ENCODE measurements at regions not wholly inside any gene's neighbourhood (a gene's known extent, or its start where the extent isn't known, plus 50 kb on each side); places are given as distances from the start of the nearest gene placed in this dataset.

DNA sequence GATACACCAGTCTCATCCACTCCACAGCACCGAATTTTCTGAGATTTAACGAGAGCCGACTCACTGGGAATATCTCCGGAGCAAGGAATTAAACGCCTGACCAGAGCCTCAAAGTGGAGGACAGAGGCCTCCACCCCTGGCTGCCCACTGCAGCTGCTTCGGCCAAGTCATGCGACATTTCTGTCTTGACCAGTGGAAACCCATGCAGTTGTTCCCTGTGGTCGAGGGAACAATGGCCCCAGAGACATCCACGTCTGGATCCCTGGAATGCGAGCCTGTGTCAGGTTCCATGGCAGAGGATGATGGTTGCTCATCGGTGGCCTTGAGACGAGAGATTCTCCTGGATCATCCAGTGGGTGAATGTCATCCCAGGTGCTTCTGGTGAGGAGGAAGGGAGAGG lies 65.7 kb upstream of the INSIG1 start:
- TF ChIP-seq, protein P1, sequence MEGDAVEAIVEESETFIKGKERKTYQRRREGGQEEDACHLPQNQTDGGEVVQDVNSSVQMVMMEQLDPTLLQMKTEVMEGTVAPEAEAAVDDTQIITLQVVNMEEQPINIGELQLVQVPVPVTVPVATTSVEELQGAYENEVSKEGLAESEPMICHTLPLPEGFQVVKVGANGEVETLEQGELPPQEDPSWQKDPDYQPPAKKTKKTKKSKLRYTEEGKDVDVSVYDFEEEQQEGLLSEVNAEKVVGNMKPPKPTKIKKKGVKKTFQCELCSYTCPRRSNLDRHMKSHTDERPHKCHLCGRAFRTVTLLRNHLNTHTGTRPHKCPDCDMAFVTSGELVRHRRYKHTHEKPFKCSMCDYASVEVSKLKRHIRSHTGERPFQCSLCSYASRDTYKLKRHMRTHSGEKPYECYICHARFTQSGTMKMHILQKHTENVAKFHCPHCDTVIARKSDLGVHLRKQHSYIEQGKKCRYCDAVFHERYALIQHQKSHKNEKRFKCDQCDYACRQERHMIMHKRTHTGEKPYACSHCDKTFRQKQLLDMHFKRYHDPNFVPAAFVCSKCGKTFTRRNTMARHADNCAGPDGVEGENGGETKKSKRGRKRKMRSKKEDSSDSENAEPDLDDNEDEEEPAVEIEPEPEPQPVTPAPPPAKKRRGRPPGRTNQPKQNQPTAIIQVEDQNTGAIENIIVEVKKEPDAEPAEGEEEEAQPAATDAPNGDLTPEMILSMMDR (IDR thresholded peaks at IDR 0.05): no peak
- TF ChIP-seq POLR2A (IDR thresholded peaks at IDR 0.05) (no peak), EP300 (IDR thresholded peaks at IDR 0.05; ENCODE audit: low read depth) (no peak)
